ENCODE measurements at regions not wholly inside any gene's neighbourhood (a gene's known extent, or its start where the extent isn't known, plus 50 kb on each side); places are given as distances from the start of the nearest gene placed in this dataset.

DNA sequence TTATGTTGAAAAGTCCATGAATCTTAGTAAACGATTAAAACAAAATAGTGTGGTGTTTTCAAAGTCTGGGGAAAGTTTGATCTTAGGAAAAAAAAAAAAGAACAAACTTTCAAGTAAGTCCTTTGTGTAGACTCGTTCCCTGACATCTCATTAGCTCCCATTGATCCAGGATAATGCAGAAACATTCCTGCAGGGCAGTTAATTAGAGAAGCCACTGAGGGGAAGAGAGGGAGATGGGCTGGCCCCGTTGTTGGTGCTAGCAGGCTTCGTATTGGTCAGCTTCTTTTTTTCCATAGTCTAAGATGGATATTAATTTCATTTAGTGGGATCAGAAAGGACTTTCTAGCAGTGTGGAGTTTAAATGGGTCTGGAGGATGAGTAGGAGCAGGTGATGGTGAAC is 340.2 kb downstream of the DRD1 start:
- no peak for DNase-seq

DNA sequence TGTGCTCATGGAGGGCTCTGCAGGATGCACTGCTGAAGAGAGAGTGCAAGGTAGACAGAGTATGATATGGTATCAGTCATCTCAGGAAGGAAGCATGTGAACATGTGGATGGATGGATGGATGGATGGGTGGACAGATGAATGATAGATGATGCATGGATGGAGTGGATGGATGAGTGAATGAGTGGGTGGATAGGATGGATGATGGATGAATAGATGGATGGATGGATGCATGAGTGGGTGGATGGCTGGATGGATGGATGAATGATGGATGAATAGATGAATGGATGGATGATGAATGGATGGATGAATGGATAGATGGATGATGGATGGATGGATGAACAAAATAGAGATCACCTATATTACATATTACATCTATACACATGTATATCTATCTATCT is 341.3 kb downstream of the DRD1 start:
- DNase-seq = no peak

DNA sequence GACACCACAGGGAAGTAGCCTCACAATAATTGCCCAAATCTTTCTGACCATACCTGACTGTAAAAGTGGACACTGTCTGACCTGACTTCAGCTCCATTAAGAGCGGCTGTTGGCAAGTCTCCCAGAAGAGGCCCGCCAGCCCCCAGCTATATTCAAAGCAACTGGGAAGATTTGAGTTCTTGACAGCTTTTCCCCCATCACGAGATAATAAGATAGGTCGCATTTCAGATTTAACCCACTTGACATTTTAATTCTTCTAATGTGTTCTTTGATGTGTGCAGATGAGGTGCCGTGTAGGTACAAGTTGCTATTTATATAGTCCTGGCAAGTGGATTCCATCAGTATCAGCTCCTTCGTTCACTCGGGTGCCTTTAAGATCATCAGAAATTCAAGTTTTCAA is 345.7 kb downstream of the DRD1 start:
- no peak for DNase-seq

DNA sequence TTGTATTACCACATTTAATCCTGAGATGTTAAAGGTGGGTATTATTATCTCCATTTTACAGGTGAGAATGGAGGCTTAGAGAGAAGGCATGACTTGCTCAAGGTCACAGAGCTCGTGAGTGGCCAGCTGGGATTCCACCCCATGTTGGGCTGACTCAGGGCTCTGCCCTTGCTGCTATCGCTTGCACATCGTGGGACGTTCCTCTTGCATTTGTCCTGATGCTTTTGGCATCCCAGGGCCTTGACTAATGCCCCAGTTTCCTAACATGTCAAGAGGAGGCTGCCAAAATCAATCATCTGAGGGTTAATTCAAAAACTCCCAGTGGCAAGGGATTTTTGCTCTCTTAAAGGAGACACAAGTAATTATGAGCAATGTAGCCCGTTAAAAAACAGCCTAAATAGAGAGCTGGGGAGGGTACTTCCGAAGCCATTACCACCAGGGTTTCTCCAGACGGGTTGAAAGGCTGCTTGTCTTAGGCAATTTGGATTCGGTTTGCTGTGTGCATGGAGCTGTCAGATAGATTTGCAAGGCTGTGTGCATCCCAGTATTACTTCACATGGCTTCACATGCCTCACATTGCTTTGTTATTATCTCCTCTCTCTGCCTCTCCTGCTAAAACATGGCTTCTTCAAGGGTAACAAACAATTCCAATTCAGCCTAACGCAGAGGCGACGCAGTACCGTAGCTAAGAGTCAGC is 347.4 kb downstream of the DRD1 start:
- no peak for DNase-seq

DNA sequence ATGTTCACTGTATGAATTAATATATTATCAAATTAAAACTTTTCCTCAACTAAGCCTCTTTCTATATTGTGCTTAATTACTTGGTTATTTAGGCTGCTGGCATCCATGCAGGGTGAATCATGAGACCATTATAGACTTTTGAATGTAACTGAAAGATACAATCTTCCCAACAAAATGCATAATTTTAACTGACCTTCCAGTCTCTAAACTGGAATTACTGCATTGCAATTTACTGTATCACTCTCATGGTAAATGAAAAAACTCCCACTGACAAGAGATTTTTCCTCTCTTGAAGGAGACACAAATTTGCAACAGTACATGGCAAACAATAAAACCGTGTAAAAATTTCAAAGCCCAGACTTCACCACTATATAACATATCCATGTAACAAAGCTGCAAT is 349.5 kb downstream of the DRD1 start:
- DNase-seq = no peak

DNA sequence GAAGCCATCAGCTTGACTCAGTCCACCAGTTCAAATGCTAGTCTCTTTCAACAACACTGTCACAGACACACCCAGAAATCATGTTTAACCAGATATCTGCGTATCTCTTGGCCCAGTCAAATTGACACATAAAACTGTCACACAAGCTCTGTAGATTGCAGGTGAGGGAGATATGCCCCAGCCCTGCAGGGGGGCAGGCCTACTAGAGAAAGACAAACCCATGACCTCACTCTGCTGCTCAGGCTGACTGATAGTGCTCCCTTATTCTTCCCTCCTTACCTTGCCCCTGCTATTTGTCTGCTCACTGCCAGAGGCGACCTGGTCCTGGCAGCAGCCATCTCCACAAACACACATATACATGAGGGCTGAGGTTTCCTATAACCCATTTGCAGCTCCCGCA is 351.3 kb downstream of the DRD1 start:
- no peak for DNase-seq

DNA sequence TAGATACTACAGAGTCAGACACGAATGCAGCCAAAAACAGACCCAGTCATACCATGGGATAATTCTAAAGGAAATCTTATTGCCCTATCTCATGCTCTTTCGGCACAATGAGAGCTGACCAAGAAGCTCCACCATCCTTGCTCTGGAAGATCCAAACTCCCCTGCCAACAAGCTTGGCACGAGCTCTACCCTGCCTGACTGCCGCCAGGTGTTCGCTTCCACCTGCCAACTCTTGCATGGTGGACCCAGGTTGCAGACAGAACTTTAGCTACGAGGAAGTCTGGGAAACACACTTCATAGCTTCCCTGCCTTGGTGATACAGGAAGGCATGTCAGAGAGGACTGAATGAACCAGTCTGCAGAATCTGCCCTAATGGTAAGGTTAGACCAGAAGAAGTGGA is 355.0 kb downstream of the DRD1 start:
- DNase-seq = no peak

DNA sequence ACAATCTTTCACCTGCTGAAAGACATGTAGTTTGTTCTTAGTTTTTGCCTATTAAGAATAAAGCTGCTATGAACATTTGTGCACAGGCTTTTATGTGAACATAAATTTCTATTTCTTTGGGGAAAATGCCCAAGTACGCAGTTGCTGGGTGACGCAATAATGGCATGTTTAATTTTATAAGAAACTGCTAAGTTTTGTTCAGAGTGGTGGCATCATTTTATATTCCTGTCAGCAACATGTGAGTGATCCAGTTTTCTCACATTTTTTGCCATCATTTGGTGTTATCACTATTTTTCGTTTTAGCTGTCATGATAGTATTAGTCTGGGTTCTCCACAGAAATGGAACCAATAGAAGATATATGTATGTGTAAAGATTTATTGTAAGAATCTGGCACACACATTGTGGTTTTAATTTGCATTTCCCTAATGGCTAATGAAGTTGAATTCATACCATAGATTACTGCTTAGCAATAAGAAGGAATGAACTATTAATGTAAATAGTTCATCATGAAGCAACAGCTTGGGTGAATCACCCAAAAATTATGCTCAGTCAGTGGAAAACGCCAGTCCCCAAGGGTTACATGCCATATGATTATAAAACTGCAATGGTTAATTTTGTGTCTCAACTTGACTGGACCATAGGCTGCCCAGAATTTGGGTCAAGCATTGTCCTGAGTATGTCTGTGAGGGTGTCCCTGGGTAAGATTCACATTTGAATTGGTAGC is 358.6 kb downstream of the MSX2 start:
- DNase-seq = no peak

DNA sequence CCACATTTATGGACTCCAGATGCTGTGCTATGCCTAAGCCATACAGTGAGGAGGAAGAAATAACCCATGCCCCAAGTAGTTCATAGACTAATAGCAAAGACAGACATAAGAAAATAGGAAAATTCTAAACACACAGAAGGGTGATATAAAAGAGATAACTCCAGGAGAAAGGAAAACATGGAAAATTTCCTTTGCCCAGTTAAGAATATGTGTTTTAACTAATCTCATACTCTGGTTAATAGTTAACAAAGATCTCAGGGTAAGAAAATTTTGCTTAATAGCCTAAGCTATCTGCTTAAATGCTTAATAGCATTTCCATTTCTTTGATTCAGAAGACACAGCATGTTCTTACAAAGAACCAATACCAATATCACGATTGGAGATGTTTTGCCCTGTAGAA is 358.0 kb downstream of the MSX2 start:
- no peak for DNase-seq

DNA sequence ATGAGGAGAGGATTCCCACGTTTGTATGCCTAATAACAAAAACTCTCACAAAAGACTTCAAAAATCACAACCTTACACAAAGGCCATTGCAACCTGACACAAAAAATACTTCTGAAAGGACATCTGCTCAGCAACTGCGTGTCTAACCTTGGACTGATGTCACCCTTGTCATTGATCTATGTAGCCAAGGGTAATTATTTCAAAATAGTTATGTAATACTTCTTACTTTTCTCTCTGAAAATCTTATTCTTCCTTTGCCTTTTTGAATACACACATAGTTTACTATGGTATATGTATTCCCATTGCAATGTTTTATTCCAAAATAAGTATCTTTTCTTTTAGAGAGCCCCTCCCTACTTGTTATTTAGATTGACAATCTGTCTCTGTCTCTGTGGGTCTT is 355.3 kb downstream of the MSX2 start:
- DNase-seq = no peak

DNA sequence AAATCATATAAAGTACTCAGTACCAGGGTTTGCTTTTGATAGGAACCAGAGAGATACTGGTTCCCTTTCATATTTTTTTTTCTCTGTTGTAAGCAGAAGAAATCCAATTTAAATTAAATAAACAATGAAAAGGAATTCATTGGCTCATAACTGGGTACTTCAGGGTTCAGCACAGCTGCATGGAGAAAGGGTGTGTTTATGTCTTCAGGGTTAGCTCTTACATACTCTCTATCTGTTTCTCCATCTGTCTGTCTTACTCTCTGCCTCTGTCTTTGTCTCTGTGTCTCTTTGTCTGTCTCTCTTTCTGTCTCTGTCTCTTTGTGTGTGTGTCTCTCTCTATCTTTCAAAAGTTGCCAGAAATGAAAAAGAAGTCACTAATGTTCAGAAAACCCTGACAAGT is 345.9 kb downstream of the MSX2 start:
- no peak for DNase-seq

DNA sequence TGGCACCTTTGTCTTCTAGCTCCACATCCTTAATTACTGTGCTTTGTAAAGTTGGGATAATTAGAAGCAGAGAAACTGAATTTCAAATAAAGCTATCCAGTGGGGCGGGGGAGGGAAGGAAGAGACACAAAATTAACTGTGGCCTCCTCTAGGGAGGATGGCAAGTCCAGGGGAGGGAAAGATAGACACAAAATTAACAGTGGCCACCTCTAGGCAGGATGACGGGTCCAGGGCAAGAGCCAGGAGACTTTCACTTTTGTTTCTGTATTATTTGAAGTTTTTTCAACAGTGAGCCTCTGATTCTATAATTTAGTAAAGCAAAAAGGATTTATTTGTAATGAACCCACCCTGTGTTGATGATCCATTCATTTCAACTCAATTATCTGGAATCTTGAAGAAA is 335.9 kb downstream of the MSX2 start:
- no peak for DNase-seq

DNA sequence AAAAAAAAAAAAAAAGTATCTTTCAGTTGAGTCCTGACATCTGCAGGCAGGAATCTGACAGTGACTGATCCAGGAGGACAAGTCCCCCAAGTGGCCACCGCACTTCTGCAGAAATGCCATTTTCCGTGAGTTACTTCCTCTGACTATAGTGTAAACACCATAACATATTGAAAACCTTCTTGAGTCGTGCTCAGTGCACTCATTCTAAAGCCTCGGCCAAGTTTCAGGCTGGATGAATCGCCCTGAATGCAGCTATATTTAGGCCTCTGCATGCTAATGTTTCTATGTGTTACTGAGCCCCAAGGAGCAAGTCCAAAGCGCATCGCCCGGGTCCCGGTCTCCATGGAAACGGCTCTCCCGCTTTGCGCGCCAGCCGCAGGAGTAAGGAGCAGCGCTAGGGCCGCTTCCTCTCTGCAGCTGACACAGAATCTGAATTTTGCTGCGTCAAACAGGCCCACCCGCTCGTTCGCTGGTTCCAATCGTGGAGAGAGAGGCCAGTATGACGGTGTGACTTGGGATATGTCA is 335.4 kb downstream of the MSX2 start:
- no peak for DNase-seq

DNA sequence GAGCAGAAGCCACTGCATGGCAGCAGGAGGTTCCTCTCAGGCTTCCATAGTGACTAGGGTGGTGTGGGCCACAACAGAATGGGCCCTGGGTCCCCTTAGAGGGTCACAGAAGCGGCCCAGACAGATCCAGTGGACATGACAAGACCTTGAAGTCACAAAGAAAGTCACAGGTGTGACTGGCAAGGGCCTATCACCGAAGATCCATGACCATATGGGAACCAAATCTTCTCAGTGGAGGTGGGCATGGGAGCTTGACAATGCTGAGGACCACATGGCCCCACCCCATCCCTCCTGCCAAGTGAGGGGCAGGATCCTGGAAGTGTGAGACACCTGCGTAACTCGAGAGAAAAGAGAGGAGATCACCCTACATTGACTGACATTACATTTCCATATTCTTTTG is 332.4 kb downstream of the MSX2 start:
- no peak for DNase-seq

DNA sequence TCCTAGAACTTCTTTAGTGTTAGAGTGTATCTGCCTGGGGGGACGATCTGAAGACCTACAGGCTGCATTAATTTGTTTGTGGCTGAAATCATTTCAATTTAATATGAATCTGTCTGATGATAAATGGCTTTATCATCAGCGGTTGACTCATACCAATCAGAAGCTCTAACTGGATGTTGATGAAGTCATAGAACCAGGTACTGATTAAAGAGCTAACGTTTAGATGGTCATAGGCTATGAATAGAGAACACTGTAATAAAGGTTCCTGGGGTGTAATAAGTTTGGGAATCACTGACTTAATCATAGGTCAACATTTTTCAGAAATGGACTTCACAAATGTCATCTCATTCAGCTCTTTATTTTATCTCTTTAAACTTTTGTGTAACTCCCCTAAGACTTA is 329.9 kb downstream of the MSX2 start:
- no peak for DNase-seq

DNA sequence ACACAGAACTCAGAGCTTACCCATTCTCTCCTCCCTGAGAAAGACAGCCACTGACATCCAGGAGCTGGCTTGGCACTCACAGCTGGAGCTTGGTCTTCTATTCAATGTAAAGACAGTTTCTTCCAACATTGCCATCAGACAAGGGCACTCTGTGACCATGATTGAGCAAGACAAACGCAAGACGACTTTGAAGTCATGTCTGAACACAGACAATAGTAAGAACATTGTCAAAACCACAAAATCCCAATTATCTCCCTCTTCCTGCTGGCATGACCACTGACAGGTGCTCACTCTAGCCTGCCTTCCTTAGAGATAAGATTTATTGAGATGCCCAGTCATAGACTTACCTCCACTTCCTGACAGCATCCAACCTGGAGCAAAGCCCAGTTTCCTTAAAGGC is 328.0 kb downstream of the MSX2 start:
- no peak for DNase-seq

DNA sequence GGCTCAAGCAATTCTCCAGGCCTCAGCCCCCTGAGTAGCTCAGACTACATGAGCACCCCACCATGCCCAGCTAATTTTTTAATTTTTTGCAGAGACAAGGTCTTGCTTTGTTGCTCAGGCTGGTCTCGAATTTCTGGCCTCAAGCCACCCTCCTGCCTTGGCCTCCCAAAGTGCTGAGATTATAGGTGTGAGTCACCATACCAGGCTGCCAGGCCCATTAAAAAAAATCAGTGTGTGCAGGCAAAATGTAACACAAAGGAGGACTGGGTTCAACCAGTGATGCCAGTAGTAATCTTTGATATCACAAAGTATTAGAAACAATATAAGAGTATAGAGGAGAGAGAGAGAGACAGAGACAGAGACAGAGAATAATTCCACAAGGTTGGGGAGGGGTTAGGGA is 322.7 kb downstream of the MSX2 start:
- no peak for DNase-seq

DNA sequence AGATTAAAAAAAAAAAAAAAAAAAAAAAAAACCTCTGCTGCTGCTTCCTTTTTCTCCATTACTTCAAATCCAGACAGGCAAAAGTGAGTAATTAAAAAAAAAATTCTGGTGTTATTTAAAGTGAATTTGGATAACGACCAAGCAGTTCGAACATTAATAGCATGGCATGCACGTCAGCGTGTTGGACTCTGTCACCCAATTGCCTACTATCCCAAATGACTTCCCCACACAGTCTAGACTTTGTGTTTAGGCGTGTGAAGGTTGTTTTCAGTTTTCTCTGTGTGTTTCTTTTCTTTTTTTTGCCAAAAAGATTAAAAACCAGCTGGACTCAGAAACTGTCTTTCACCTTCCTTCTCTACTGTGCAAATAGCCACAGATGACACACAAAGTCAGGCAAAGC is 321.4 kb downstream of the MSX2 start:
- DNase-seq = no peak

DNA sequence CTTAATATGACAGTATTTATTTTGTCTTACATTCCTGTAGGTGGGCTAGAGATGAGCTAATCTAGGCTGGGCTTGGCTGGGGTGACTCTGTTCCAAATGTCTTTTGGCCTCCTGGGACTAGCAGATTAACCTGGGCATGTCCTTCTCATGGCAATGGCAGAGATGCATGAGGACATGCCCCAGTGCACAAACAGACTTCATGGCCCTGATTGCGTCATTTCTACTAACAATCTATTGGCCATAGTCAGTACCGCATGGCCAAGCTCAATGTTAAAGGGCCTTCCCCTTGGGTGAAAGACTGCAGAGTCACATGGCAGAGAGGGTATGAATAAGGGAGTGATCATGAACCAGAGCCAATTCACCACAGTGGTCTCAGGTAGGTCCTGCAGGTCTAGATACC is 313.4 kb downstream of the MSX2 start:
- DNase-seq = no peak

DNA sequence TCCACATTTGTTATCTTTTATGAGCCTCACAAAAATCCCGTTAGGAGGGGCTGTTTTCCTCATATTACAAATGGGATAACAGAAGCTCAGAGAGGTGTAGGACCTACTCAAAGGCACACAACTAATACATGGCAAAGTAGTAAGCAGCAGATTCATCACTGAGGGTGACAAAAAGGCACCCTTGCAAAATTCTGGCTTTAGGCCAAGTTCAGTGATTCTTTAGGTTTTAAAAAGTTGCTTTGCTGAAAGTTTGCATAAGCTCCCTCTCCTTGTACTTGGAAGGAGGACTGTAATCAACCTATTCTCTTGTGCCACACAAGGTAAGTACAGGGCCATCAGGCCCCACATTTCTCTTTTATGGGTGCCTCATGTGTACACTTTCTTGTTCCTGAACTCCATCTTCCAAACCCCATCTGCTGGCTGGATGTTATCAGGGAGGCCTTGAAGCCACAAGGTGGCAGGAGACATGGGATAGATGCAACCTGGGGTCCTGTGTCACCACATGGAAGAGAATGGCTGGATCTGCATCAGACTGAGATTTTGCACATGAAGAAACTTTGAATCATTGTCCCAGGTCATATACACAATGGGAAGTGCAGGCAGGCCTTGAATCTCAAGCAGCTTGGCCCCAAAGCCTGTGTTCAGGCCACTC is 311.6 kb downstream of the MSX2 start:
- DNase-seq = no peak

DNA sequence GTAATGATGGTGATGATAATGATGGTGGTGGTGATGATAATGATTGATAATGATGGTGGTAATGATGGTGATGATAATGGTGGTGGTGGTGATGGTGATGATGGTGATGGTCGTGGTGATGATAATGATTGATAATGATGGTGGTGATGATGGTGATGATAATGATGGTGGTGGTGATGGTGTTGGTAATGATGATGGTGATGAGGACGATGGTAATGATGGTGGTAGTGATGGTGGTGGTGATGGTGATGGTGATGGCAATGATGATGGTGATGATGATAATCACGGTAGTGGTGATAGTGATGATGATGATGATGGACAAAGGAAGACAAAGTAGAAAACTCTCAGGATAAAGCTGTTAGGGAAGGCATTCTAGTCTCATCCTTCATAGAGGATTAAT is 310.5 kb downstream of the MSX2 start:
- no peak for DNase-seq

DNA sequence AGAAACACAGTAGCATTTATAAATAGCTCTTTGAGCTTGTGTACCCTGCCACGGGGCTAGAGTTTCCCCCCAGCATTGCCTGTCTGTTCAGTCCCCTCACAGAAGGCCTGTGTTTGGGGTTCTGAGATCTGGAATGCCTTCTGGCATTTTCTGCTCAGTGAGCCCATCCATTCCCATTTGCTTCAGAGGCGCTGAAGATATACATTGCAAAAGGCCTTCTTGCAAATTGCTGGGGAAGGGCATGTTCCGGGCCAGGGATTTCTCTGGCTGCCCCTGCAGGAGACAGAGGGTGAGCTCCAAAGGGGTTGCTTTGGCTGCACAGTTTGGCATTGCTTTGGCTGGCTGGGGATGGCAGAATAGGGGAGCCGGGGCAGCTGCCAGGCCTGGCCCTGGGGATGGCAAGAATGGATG is 308.4 kb downstream of the MSX2 start:
- DNase-seq = no peak

DNA sequence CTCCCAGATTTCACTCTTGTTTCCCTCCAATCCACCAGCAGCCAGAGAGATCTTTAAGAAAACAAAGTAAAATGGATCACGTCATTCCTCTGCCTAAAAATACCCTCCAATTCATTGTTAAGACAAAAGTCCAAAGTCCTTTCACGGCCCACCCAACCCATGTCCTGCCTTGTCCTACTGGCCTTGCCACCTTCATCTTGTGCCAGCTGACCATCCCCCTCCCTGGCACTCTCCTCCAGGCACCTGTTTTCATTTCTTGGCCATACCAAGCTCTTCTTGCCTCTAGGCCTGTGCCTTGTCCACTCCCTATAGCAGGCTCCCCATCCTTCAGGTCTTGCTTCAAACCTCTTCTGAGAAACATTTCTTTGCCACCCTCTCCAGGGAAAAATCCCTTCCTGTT is 307.6 kb downstream of the MSX2 start:
- no peak for DNase-seq

DNA sequence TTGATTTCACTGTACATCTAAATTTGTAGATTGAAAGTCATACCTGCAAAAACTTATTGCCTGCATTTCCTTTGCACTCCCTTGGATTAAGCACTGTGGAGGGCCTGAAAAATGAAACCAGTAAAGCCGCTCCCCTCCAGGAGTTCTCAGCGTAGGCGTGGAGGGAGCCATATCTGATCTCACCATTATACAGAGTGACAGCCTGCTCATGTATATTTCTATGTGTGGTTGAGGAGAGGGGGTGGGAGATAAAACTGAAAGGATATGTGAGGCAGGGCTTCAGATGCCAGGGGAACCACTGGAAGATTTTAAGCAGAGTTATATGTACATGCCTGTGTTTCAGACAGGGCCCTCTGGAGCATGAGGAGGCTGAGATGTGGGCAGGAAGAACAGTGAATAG is 303.0 kb downstream of the MSX2 start:
- no peak for DNase-seq

All from T-helper 9 cell (primary cell).